Panc1 (cell line): ENCODE measurements at regions not wholly inside any gene's neighbourhood (a gene's known extent, or its start where the extent isn't known, plus 50 kb on each side); places are given as distances from the start of the nearest gene placed in this dataset.

Experiments used
- ATAC-seq: fragments of 200-7000 bp; cut with Tn5 transposase; 2 replicates; pipeline ENCODE4 v1.9.1; 2020; ENCODE audit warnings: mild to moderate bottlenecking, moderate library complexity
- BruUV-seq: library from RNA; stranded (reverse); fragments of 400-500 nt; replicated peaks from 2 replicates; lab custom pipeline; 2021; lab: Mats Ljungman, UMichigan
- CTCF ChIA-PET: fragments of 300-600 bp; sonication (Branson Sonifier 250); formaldehyde crosslinking; loops from one replicate; lab custom pipeline; 2022; ENCODE audit warnings: antibody characterized with exemption; lab: Charles Lee
- POLR2A ChIA-PET: fragments of 300-600 bp; sonication (Branson Sonifier 250); formaldehyde crosslinking; loops from one replicate; lab custom pipeline; 2022; ENCODE audit warnings: antibody characterized with exemption; lab: Charles Lee
- DNase-seq: peaks from one replicate; pipeline ENCODE4 v3.0.0-alpha.2; 2010; ENCODE audit warnings: low read depth, low spot score
- H3K27ac ChIP-seq: 2 replicates; pipeline ENCODE4 v1.5.1; 2011; ENCODE audit warnings: mild to moderate bottlenecking, low read length, inconsistent platforms
- H3K27me3 ChIP-seq: fragments of 200-500 bp; sonication (Bioruptor generic); 2 replicates; pipeline ENCODE4 v1.6.0; 2014; ENCODE audit warnings: low read length, inconsistent platforms; ENCODE audit not compliant: control insufficient read depth, insufficient read depth
- H3K36me3 ChIP-seq: fragments of 200-500 bp; sonication (Bioruptor generic); 2 replicates; pipeline ENCODE4 v1.5.1; 2014; ENCODE audit warnings: inconsistent platforms, mild to moderate bottlenecking, low read length, moderate library complexity; ENCODE audit not compliant: control insufficient read depth, insufficient read depth
- H3K4me1 ChIP-seq: 2 replicates; pipeline ENCODE4 v1.5.1; 2011; ENCODE audit warnings: inconsistent platforms, mild to moderate bottlenecking, low read length, moderate library complexity; ENCODE audit not compliant: control insufficient read depth, insufficient read depth
- H3K4me3 ChIP-seq, 2 experiments: 2 replicates each; pipeline ENCODE4 v1.5.1; 2011 to 2012; ENCODE audit warnings: low read depth in 2 of 2, low read length in 2 of 2, mild to moderate bottlenecking in 2 of 2, inconsistent platforms in 1 of 2, moderate library complexity in 1 of 2
- H3K9me3 ChIP-seq: fragments of 200-500 bp; sonication (Bioruptor generic); 2 replicates; pipeline ENCODE4 v1.5.1; 2014; ENCODE audit warnings: low read depth, mild to moderate bottlenecking, inconsistent platforms, low read length, moderate library complexity; ENCODE audit not compliant: control insufficient read depth, insufficient read depth
- CTCF ChIP-seq: fragments of 450-650 bp; IDR thresholded peaks from 2 replicates; pipeline ENCODE4 v1.5.1; 2017; ENCODE audit warnings: mild to moderate bottlenecking
- POLR2AphosphoS5 ChIP-seq: IDR thresholded peaks from 2 replicates; pipeline ENCODE4 v1.6.1; 2012; ENCODE audit warnings: mild to moderate bottlenecking, low read depth, low read length, moderate library complexity
- REST ChIP-seq, 2 experiments: IDR thresholded peaks; 2 replicates each; pipeline ENCODE4 v1.6.1; 2011 to 2012; ENCODE audit warnings: low read depth in 2 of 2, control low read depth in 1 of 2, low read length in 1 of 2, mild to moderate bottlenecking in 1 of 2, moderate library complexity in 1 of 2; ENCODE audit not compliant: insufficient read depth in 1 of 2
- SIN3A ChIP-seq: IDR thresholded peaks from 2 replicates; pipeline ENCODE4 v1.6.1; 2012; ENCODE audit warnings: low read depth, mild to moderate bottlenecking, low read length, moderate library complexity, borderline replicate concordance; ENCODE audit not compliant: insufficient read depth
- TCF7L2 ChIP-seq: IDR thresholded peaks from 2 replicates; pipeline ENCODE4 v1.6.1; 2011; ENCODE audit warnings: mild to moderate bottlenecking, low read depth, low read length, inconsistent platforms
- in situ Hi-C: cut with HindIII; loops from 2 replicates; pipeline ENCODE4 v1.10.0; 2016; ENCODE audit warnings: low sequenced_read_pairs, low pct_unique_long_range_greater_than_20kb
- intact Hi-C: fragments of 100-400 bp; cut with micrococcal nuclease; formaldehyde crosslinking; loops from one replicate; pipeline ENCODE4 v1.10.0; 2022; ENCODE audit not compliant: unreplicated experiment

GRCh38 chr1:229922249-229922648 lies 144.8 kb upstream of the GALNT2 start:
- CTCF ChIA-PET: no interaction called here
- Histone ChIP-seq H3K27me3 (no peaks in the 10 kb centered on the region), H3K9me3 (no peaks in the 10 kb centered on the region), H3K27ac (no peak overlapping the region), H3K4me3 (no peak overlapping the region), H3K4me1 (no peaks in the 10 kb centered on the region), H3K36me3 (no peaks in the 10 kb centered on the region)
- in situ Hi-C loops: no loop called here
- ATAC-seq (no peak), DNase-seq (no peak)
- intact Hi-C loops: no loop called here
- POLR2A ChIA-PET: no interaction called here
- TF ChIP-seq POLR2AphosphoS5 (no peak), SIN3A (no peak), TCF7L2 (no peak), CTCF (no peak), REST (IDR thresholded peaks at IDR 0.05; ENCODE audit: insufficient read depth in 1 of 2, low read depth in 2 of 2, low read length in 1 of 2) (no peak)
- BruUV-seq: no TSS peak

GRCh38 chr1:229924639-229925038 lies 142.4 kb upstream of the GALNT2 start:
- ATAC-seq (no peak), DNase-seq (no peak)
- Histone ChIP-seq H3K4me3 (no peak overlapping the region), H3K9me3 (no peaks in the 10 kb centered on the region), H3K27ac (no peak overlapping the region), H3K4me1 (no peaks in the 10 kb centered on the region), H3K36me3 (no peaks in the 10 kb centered on the region), H3K27me3 (peaks cover 2% of the 10 kb centered on the region; the same call in 1 of the 2 replicates)
- no TSS peak for BruUV-seq
- in situ Hi-C loops (no loop called here), intact Hi-C loops (no loop called here)
- ChIA-PET CTCF (interaction anchor here (0.6 kb wide), 3 partner anchors 166 to 223 kb away, joined by 3 to 6 read pairs (median 4); no protein-coding TSS in a partner anchor), POLR2A (interaction anchor here (0.6 kb wide), 1 partner anchor 11 kb away, joined by 3 read pairs; no protein-coding TSS in a partner anchor)
- TF ChIP-seq TCF7L2 (no peak), SIN3A (no peak), CTCF (no peak), POLR2AphosphoS5 (no peak), REST (IDR thresholded peaks at IDR 0.05; ENCODE audit: insufficient read depth in 1 of 2, low read depth in 2 of 2, low read length in 1 of 2) (no peak)
